ENCODE measurements at regions not wholly inside any gene's neighbourhood (a gene's known extent, or its start where the extent isn't known, plus 50 kb on each side); places are given as distances from the start of the nearest gene placed in this dataset.

GRCh38 chr11:92449222-92449621 is 224.6 kb downstream of the FAT3 start:
- TF ChIP-seq, protein P1, sequence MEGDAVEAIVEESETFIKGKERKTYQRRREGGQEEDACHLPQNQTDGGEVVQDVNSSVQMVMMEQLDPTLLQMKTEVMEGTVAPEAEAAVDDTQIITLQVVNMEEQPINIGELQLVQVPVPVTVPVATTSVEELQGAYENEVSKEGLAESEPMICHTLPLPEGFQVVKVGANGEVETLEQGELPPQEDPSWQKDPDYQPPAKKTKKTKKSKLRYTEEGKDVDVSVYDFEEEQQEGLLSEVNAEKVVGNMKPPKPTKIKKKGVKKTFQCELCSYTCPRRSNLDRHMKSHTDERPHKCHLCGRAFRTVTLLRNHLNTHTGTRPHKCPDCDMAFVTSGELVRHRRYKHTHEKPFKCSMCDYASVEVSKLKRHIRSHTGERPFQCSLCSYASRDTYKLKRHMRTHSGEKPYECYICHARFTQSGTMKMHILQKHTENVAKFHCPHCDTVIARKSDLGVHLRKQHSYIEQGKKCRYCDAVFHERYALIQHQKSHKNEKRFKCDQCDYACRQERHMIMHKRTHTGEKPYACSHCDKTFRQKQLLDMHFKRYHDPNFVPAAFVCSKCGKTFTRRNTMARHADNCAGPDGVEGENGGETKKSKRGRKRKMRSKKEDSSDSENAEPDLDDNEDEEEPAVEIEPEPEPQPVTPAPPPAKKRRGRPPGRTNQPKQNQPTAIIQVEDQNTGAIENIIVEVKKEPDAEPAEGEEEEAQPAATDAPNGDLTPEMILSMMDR (IDR thresholded peaks at IDR 0.05; ENCODE audit: poor library complexity, severe bottlenecking): no peak
- TF ChIP-seq RAD21 (conservative IDR thresholded peaks at IDR 0.05): no peak
- no peak for TF ChIP-seq REST (IDR thresholded peaks at IDR 0.05; ENCODE audit: borderline replicate concordance)
- no peak for TF ChIP-seq EZH2 (IDR thresholded peaks at IDR 0.05; ENCODE audit: borderline replicate concordance, insufficient read depth, low read length, poor library complexity, severe bottlenecking)
- TF ChIP-seq EP300 (conservative IDR thresholded peaks at IDR 0.05; ENCODE audit: poor library complexity, severe bottlenecking): no peak
- no peak for TF ChIP-seq TAF1 (IDR thresholded peaks at IDR 0.05; ENCODE audit: low read depth)
- no peak for TF ChIP-seq MXI1 (conservative IDR thresholded peaks at IDR 0.05; ENCODE audit: poor library complexity, severe bottlenecking)
- TF ChIP-seq SMC3 (conservative IDR thresholded peaks at IDR 0.05; ENCODE audit: poor library complexity): no peak

Measured in neural cell (in vitro differentiated cells).